ENCODE measurements at regions not wholly inside any gene's neighbourhood (a gene's known extent, or its start where the extent isn't known, plus 50 kb on each side); places are given as distances from the start of the nearest gene placed in this dataset.

DNA sequence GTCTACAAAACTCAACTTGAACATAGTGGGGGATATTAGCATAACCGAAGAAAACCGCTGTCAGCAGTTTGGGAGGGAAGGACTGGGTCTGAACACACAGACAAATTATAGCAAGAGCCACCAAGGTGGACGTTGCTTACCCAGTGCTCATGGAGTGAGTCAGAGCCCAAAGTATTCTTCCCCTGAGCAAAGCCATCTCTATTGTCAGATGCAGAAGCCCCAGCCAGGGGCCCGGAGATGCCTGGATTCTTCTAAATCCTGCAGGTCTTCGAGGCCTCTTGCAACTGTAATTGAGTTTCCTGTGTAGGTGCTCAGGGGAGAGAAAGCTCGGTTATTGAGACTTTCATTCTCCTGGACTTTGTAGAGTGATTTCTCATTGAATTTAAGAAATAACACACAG lies 384.5 kb downstream of the IRS2 start:
- no peak for TF ChIP-seq CTCF (IDR thresholded peaks at IDR 0.05)

GRCh38 chr13:109401307-109401706 lies 385.1 kb downstream of the IRS2 start:
- TF ChIP-seq CTCF (IDR thresholded peaks at IDR 0.05), result no peak

GRCh38 chr13:109400624-109401257 lies 385.6 kb downstream of the IRS2 start:
- TF ChIP-seq CTCF (IDR thresholded peaks at IDR 0.05), result no peak

GRCh38 chr13:109400209-109400608 lies 386.2 kb downstream of the IRS2 start:
- no peak for TF ChIP-seq CTCF (IDR thresholded peaks at IDR 0.05)

DNA sequence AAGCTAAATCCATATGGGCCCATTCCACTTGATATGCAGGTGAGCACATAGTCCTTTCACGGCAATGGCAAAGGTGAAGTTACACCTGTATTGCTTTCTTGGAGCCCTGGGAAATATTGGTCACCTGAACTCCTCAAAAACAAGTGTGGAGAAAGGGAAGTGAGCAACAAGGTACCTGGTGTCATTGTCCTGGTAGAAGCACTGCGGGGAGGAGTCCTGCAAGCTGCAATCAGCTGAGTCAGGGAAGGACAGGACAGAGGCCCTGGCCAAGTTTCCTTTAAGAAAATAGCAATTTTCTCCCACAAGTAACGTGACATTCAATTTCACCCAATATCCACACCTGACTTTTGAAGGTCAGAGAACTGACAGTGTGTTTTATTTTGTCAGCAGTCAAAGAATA lies 389.1 kb downstream of the IRS2 start:
- TF ChIP-seq CTCF (IDR thresholded peaks at IDR 0.05), result no peak

- TF ChIP-seq CTCF (IDR thresholded peaks at IDR 0.05), result no peak
Observed at GRCh38 chr13:109396266-109396665, 390.1 kb downstream of the IRS2 start.

- TF ChIP-seq CTCF (IDR thresholded peaks at IDR 0.05), result no peak
Observed at GRCh38 chr13:109395014-109395413, 391.4 kb downstream of the IRS2 start.

Measured in LNCAP (cell line).